Ovary (tissue), 3 donors: ENCODE measurements at regions not wholly inside any gene's neighbourhood (a gene's known extent, or its start where the extent isn't known, plus 50 kb on each side); places are given as distances from the start of the nearest gene placed in this dataset.

ENCODE experiments used
- EP300 ChIP-seq: sonication (generic); formaldehyde crosslinking; IDR thresholded peaks from one replicate; pipeline ENCODE4 v1.6.1; 2017; ENCODE audit warnings: antibody characterized with exemption
- POLR2A ChIP-seq: fragments of 450-650 bp; IDR thresholded peaks from one replicate; pipeline ENCODE4 v1.6.1; 2017; ENCODE audit warnings: antibody characterized with exemption, mild to moderate bottlenecking, moderate library complexity
- TF ChIP-seq, protein P1 (sequence below), 3 donors: fragments of 450-650 bp in 2 of 3; fragments of 200-600 bp in 1 of 3; IDR thresholded peaks; one replicate each; pipeline versions ENCODE4 v1.5.1 to v1.8.0; 2016 to 2022; ENCODE audit warnings: antibody characterized with exemption in 3 of 3, mild to moderate bottlenecking in 1 of 3
- donor health status: DM: no; HTN: no; CAD: no.

DNA sequence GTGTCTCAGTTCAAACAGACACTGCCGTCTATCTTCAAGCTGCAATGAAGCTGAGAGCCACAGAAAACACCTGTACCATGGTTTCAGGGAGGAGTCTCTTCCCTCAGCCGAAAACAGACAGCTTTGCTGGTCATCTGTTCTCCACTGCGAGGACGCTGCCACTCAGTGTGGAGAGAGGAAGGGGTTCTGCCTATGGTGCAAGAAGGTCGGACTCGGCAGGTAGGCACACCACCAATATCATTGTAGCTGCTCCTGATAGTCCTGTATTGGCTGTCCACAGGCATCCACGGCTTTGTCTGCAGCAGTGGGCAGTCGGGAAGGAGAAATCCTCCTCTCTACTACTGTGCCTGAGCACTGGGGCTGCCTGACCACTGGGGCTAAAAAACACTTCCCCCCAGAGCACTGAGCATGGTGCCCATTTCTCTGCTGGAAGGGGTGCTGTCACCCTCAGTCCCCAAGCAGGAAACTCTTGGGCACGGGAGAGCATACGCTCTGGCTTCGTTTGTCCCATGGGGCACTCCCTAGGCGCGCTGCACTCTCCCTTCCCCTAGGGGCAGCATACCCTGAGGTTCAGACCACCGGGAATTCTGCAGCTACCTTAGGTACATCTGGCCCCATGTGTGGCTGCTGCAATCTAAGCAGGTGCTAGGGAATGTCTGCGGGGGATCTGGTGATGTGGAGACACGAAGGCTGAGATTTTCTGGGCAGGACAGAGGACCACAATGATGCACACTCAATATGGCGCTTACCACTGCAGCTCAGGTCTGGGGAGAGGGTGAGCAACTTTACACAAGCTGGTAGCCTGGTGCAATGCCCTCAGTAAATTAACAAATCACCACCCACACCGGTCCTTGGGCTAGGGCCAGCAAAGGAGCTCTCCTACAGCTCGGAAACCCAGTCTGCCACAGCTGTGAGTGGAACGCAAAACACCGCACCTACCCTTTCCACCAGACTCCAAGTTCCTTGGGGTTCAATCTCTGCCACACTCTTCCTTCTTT is 880.9 kb upstream of the SEMA6A start:
- TF ChIP-seq, protein P1, sequence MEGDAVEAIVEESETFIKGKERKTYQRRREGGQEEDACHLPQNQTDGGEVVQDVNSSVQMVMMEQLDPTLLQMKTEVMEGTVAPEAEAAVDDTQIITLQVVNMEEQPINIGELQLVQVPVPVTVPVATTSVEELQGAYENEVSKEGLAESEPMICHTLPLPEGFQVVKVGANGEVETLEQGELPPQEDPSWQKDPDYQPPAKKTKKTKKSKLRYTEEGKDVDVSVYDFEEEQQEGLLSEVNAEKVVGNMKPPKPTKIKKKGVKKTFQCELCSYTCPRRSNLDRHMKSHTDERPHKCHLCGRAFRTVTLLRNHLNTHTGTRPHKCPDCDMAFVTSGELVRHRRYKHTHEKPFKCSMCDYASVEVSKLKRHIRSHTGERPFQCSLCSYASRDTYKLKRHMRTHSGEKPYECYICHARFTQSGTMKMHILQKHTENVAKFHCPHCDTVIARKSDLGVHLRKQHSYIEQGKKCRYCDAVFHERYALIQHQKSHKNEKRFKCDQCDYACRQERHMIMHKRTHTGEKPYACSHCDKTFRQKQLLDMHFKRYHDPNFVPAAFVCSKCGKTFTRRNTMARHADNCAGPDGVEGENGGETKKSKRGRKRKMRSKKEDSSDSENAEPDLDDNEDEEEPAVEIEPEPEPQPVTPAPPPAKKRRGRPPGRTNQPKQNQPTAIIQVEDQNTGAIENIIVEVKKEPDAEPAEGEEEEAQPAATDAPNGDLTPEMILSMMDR (IDR thresholded peaks at IDR 0.05): no peak
- no peak for TF ChIP-seq POLR2A
- TF ChIP-seq EP300: no peak
